Omental fat pad (tissue), 3 donors: ENCODE measurements at regions not wholly inside any gene's neighbourhood (a gene's known extent, or its start where the extent isn't known, plus 50 kb on each side); places are given as distances from the start of the nearest gene placed in this dataset.

Source experiments
- ATAC-seq: fragments of 150-250 bp; one replicate; pipeline ENCODE4 v1.9.1; 2016; ENCODE audit warnings: mild to moderate bottlenecking, moderate library complexity; ENCODE audit not compliant: low FRiP score
- DNase-seq: peaks from one replicate; pipeline ENCODE4 v3.0.0-alpha.2; 2019; ENCODE audit warnings: low spot score
- CTCF ChIP-seq, 3 donors: fragments of 450-650 bp; IDR thresholded peaks; one replicate each; pipeline ENCODE4 v1.5.1; 2016 to 2017; ENCODE audit warnings: antibody characterized with exemption in 3 of 3, mild to moderate bottlenecking in 3 of 3, moderate library complexity in 2 of 3

GRCh38 chr11:37687130-37687529, 1089.1 kb upstream of the RAG2 start:
- ATAC-seq (no peak), DNase-seq (no peak)
- no peak for TF ChIP-seq CTCF (IDR thresholded peaks at IDR 0.05)

- TF ChIP-seq CTCF (IDR thresholded peaks at IDR 0.05) = no peak
- ATAC-seq (no peak), DNase-seq (no peak)
These were observed 1073.3 kb upstream of the RAG2 start for GRCh38 chr11:37671321-37671720.

GRCh38 chr11:37666960-37667359, 1068.9 kb upstream of the RAG2 start:
- no peak for TF ChIP-seq CTCF (IDR thresholded peaks at IDR 0.05)
- ATAC-seq (no peak), DNase-seq (no peak)

- no peak for TF ChIP-seq CTCF (IDR thresholded peaks at IDR 0.05)
- no peak for ATAC-seq
- DNase-seq = no peak
These were observed 1059.6 kb upstream of the RAG2 start for GRCh38 chr11:37657645-37658044.

GRCh38 chr11:37647767-37648166, 1049.7 kb upstream of the RAG2 start:
- TF ChIP-seq CTCF (IDR thresholded peaks at IDR 0.05) = no peak
- DNase-seq = no peak
- no peak for ATAC-seq

- ATAC-seq = no peak
- DNase-seq = no peak
- no peak for TF ChIP-seq CTCF (IDR thresholded peaks at IDR 0.05)
These were observed 1045.9 kb upstream of the RAG2 start for GRCh38 chr11:37643968-37644367.

- DNase-seq (no peak), ATAC-seq (no peak)
- no peak for TF ChIP-seq CTCF (IDR thresholded peaks at IDR 0.05)
These were observed 1044.3 kb upstream of the RAG2 start for GRCh38 chr11:37642296-37642695.
